Hepatocyte (in vitro differentiated cells): ENCODE measurements at regions not wholly inside any gene's neighbourhood (a gene's known extent, or its start where the extent isn't known, plus 50 kb on each side); places are given as distances from the start of the nearest gene placed in this dataset.

ENCODE experiments used
- DNase-seq: peaks from one replicate; pipeline ENCODE4 v3.0.0-alpha.2; 2016; ENCODE audit warnings: low spot score
- H2AFZ ChIP-seq: fragments of 200-600 bp; sonication (generic); 2 replicates; pipeline ENCODE4 v1.6.0; 2016; ENCODE audit warnings: antibody characterized with exemption, mild to moderate bottlenecking
- H3K27ac ChIP-seq: fragments of 200-600 bp; sonication (generic); 2 replicates; pipeline ENCODE4 v1.5.1; 2016; ENCODE audit warnings: mild to moderate bottlenecking
- H3K27me3 ChIP-seq: fragments of 200-600 bp; sonication (generic); 2 replicates; pipeline ENCODE4 v1.6.1; 2016
- H3K36me3 ChIP-seq: fragments of 200-600 bp; sonication (generic); replicated peaks from 2 replicates; pipeline ENCODE4 v1.5.1; 2016; ENCODE audit warnings: low read depth; ENCODE audit not compliant: insufficient read depth
- H3K4me1 ChIP-seq: fragments of 200-600 bp; sonication (generic); 2 replicates; pipeline ENCODE4 v1.5.1; 2016; ENCODE audit warnings: mild to moderate bottlenecking, moderate library complexity; ENCODE audit not compliant: insufficient read depth
- H3K4me2 ChIP-seq: fragments of 200-600 bp; sonication (generic); 2 replicates; pipeline ENCODE4 v1.6.0; 2016
- H3K4me3 ChIP-seq: fragments of 200-600 bp; sonication (generic); 2 replicates; pipeline ENCODE4 v1.5.1; 2016; ENCODE audit warnings: mild to moderate bottlenecking
- H3K79me2 ChIP-seq: fragments of 200-600 bp; sonication (generic); 2 replicates; pipeline ENCODE4 v1.6.0; 2017; ENCODE audit warnings: mild to moderate bottlenecking
- H3K9me2 ChIP-seq: fragments of 200-600 bp; sonication (generic); replicated peaks from 2 replicates; pipeline ENCODE4 v1.6.0; 2017; ENCODE audit warnings: mild to moderate bottlenecking; ENCODE audit not compliant: insufficient read depth
- H3K9me3 ChIP-seq: fragments of 200-600 bp; sonication (generic); 2 replicates; pipeline ENCODE4 v1.5.1; 2016; ENCODE audit warnings: low read depth, mild to moderate bottlenecking
- H4K20me1 ChIP-seq: fragments of 200-600 bp; sonication (generic); 2 replicates; pipeline ENCODE4 v1.6.0; 2016; ENCODE audit warnings: mild to moderate bottlenecking; ENCODE audit not compliant: insufficient read depth, poor library complexity, severe bottlenecking
- EZH2 ChIP-seq: fragments of 200-600 bp; sonication (generic); IDR thresholded peaks from 2 replicates; pipeline ENCODE4 v1.6.1; 2016; ENCODE audit warnings: antibody characterized with exemption, mild to moderate bottlenecking, borderline replicate concordance
- EZH2phosphoT487 ChIP-seq: fragments of 200-600 bp; sonication (generic); IDR thresholded peaks from one replicate; pipeline ENCODE4 v1.6.1; 2018; ENCODE audit warnings: antibody characterized with exemption, mild to moderate bottlenecking, low read depth, moderate library complexity; ENCODE audit not compliant: unreplicated experiment, severe bottlenecking
- WGBS: methylation state at CpG from one replicate; pipeline ENCODE4 v1.1.6; 2016; ENCODE audit warnings: low lambda C conversion rate; ENCODE audit errors: missing lambda C conversion rate; 5-methylcytosine and 5-hydroxymethylcytosine counted together
- TF ChIP-seq, protein P1 (sequence below): fragments of 200-600 bp; sonication (generic); IDR thresholded peaks from 2 replicates; pipeline ENCODE4 v1.5.1; 2016; ENCODE audit warnings: antibody characterized with exemption, mild to moderate bottlenecking; ENCODE audit not compliant: poor library complexity

DNA sequence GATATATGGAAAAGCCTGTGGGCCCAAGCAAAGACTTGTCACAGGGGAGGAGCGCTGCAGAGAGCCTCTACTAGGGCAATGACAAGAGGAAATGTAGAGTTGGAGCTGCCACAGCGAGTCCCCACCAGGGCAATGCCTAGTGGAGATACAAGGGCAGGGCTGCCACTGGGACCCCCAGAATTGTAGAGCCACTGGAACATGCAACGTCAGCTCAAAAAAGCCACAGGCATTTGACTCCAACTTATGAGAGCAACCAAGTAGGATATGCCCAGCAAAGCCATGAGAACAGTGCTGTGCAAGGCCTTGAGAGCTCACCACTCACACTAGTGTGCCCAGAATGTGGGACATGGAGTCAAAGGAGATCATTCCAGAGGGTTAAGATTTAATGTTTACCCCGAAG, 63.7 kb upstream of the CAMK1G start:
- TF ChIP-seq EZH2phosphoT487 (no peak), EZH2 (no peak)
- TF ChIP-seq, protein P1, sequence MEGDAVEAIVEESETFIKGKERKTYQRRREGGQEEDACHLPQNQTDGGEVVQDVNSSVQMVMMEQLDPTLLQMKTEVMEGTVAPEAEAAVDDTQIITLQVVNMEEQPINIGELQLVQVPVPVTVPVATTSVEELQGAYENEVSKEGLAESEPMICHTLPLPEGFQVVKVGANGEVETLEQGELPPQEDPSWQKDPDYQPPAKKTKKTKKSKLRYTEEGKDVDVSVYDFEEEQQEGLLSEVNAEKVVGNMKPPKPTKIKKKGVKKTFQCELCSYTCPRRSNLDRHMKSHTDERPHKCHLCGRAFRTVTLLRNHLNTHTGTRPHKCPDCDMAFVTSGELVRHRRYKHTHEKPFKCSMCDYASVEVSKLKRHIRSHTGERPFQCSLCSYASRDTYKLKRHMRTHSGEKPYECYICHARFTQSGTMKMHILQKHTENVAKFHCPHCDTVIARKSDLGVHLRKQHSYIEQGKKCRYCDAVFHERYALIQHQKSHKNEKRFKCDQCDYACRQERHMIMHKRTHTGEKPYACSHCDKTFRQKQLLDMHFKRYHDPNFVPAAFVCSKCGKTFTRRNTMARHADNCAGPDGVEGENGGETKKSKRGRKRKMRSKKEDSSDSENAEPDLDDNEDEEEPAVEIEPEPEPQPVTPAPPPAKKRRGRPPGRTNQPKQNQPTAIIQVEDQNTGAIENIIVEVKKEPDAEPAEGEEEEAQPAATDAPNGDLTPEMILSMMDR = no peak
- Histone ChIP-seq H3K36me3 (no peaks in the 10 kb centered on the region), H2AFZ (no peak overlapping the region), H3K4me3 (no peak overlapping the region), H4K20me1 (no peaks in the 10 kb centered on the region), H3K79me2 (no peaks in the 10 kb centered on the region), H3K27ac (no peak overlapping the region), H3K27me3 (no peaks in the 10 kb centered on the region), H3K9me2 (no peaks in the 10 kb centered on the region), H3K4me2 (no peak overlapping the region), H3K9me3 (no peaks in the 10 kb centered on the region), H3K4me1 (no peaks in the 10 kb centered on the region)
- 90% methylated on average over 4 of the region's 4 CpGs for WGBS
- no peak for DNase-seq

DNA sequence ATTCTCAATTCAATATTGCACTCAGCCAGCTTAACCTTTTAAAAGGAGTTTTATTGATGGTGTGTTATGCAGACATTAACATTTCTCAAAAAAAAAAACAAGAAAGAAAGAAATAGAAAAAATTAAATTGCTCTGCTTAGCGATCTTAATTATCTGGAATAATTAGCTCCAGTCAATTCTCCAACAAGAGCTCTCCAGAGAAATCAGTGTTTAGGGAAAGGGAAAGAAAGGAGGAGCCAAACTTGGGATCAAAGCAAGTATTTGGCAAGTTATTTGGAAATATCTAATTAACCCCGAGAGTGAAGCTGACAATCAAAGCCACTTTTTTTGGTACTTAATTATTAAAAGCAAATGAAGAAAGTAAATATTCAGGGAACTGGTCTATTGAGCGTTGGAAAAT, 60.7 kb upstream of the CAMK1G start:
- 74% methylated on average over 3 of the region's 3 CpGs for WGBS
- Histone ChIP-seq H3K9me2 (no peaks in the 10 kb centered on the region), H3K27me3 (no peaks in the 10 kb centered on the region), H3K4me3 (no peak overlapping the region), H3K4me1 (peaks cover 10% of the 10 kb centered on the region), H2AFZ (no peak overlapping the region), H3K9me3 (no peaks in the 10 kb centered on the region), H3K4me2 (no peak overlapping the region), H3K36me3 (no peaks in the 10 kb centered on the region), H3K79me2 (no peaks in the 10 kb centered on the region), H4K20me1 (no peaks in the 10 kb centered on the region), H3K27ac (no peak overlapping the region)
- no peak for TF ChIP-seq EZH2phosphoT487
- TF ChIP-seq, protein P1 = no peak
- TF ChIP-seq EZH2 = no peak
- no peak for DNase-seq

DNA sequence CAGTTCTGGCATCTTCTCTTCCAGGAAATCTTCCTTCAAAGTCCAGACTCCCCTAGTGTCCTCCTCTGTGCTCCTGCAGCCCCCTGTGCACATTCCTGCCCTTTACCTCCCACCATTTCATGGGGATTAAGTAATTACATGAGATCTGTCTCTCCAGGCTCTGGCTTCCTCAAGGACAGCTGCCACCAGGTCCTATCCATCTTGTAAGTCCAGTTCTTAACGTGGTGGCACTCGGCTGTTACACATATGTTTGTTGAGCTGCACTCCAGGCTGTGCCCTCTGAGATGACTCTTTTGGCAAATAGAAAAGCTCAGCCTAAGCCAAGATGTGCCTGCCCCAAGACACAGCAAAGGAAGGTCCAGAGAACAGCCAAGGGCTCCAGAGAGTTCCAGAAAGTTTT, 57.4 kb upstream of the CAMK1G start:
- Histone ChIP-seq H3K79me2 (no peaks in the 10 kb centered on the region), H3K4me3 (no peak overlapping the region), H2AFZ (no peak overlapping the region), H3K36me3 (no peaks in the 10 kb centered on the region), H3K9me3 (no peaks in the 10 kb centered on the region), H3K9me2 (no peaks in the 10 kb centered on the region), H3K4me2 (no peak overlapping the region), H3K27ac (no peak overlapping the region), H4K20me1 (no peaks in the 10 kb centered on the region), H3K4me1 (peaks cover 27% of the 10 kb centered on the region), H3K27me3 (no peaks in the 10 kb centered on the region)
- no peak for DNase-seq
- 73% methylated on average over 2 of the region's 2 CpGs for WGBS
- TF ChIP-seq EZH2 = no peak

DNA sequence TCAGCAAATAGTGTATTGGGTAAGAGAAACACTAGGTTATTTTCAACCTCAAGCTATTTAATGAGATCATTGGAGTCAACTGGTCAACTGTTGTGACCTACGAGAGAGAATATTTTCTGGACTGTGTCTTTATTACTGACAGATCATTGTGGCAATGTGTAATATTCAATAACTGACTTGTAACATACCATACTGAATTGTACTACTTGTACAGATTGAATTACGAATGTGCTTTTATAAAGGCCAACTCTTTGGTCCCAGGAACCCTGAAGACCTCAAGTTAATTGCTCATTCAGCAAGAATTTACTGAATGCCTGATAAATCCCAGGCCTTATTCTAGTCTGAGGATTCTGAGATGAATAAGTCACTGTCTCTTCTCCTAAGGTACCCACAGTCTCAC, 56.1 kb upstream of the CAMK1G start:
- Histone ChIP-seq H2AFZ (no peak overlapping the region), H3K9me3 (no peaks in the 10 kb centered on the region), H3K36me3 (no peaks in the 10 kb centered on the region), H4K20me1 (no peaks in the 10 kb centered on the region), H3K4me2 (no peak overlapping the region), H3K27me3 (no peaks in the 10 kb centered on the region), H3K4me3 (no peak overlapping the region), H3K4me1 (peaks cover 27% of the 10 kb centered on the region), H3K27ac (peak overlapping the region; percentile 90), H3K79me2 (no peaks in the 10 kb centered on the region), H3K9me2 (no peaks in the 10 kb centered on the region)
- WGBS = 74% methylated on average over 2 of the region's 2 CpGs
- DNase-seq = no peak
- TF ChIP-seq EZH2phosphoT487 (no peak), EZH2 (no peak)
- TF ChIP-seq, protein P1 = no peak
